ENCODE measurements at regions not wholly inside any gene's neighbourhood (a gene's known extent, or its start where the extent isn't known, plus 50 kb on each side); places are given as distances from the start of the nearest gene placed in this dataset.
"Not testable (repeated sequence)": the region's sequence is repeated elsewhere in the genome, so short reads cannot be mapped to it uniquely, and the experiment has no call there.

- no peak for DNase-seq
Observed at GRCh38 chr14:62429683-62430082, 615.6 kb downstream of the KCNH5 start.

DNA sequence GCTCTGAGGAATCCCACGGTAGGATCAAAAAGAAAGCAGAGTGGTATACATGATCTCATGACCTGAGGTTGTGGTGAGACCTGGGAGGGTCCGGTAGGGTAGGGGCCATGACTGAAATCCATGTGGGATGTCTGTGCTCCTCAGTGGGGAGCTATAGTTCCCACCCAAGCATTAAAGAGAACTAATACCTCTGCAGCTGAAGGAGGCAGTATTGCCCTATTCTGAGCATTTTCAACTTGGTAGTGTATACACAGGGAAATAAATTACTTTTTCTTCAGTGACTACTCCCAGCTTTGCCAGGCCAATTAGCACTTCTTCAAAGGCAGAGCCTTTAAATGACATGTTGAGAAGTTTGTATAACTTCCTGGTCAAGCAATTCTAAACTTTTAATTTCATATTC lies 613.8 kb downstream of the KCNH5 start:
- no peak for DNase-seq

- no peak for DNase-seq
Observed at GRCh38 chr14:62432955-62433354, 612.3 kb downstream of the KCNH5 start.

- peak; percentile 61 for DNase-seq
Observed at GRCh38 chr14:62436261-62436660, 609.0 kb downstream of the KCNH5 start.

DNA sequence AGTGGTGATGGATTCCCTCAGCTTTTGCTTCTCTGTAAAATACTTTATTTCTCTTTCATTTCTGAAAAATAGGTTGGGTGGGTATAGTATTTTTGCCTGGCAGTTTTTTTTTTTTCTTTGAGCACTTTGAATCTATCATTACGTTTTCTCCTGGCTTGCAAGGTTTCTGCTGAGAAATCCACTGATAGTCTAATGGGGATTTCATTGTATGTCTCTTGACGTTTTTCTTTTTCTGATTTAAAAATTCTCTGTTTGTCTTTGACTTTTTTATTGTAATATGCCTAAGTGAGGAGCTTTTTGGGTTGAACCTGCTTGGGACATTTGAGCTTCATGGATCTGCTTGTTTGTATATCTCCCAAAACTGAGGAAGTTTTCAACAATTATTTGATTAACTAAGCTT lies 606.0 kb downstream of the KCNH5 start:
- DNase-seq = no peak

GRCh38 chr14:62443796-62444195 lies 601.5 kb downstream of the KCNH5 start:
- no peak for DNase-seq

- DNase-seq = no peak
Observed at GRCh38 chr14:62445570-62445969, 599.7 kb downstream of the KCNH5 start.

DNA sequence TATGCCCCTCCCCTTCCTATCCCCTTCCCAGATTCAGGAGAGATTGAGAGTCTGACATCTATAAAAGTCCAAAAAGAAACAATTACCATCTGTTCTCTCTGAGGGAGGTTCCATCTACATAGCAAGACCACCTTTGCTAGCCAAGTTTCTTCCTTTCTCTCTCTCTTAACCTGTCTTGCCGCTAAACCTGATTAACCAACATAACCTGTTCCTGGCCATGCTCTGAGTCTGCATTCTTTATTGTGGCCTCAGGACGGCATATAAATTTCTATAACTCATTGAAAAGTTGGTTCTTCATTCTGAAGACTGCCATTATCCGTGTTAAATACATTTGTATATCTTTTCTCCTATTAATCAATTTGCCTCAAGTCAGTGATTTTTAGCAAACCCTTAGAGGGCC lies 594.0 kb downstream of the KCNH5 start:
- DNase-seq = no peak

DNA sequence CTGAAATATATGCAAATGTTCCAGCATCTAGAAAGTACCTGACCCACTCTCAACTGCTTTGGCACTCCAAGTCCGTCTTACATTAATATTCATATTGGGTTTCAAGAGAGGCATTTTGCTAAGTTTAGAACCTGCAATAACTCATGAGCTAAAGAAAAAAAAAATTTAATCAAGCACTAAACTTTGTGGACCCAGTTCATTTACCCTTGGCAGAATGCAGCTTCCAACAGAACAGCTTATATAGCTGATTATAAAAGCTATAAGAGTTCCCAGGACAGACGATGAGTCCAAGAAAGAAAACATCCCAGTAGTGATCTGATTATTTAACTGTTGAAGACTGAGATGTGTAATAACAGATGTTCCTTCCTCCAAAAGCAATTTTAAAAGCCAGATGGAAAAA lies 592.0 kb downstream of the KCNH5 start:
- no peak for DNase-seq

GRCh38 chr14:62455446-62455845 lies 589.8 kb downstream of the KCNH5 start:
- no peak for DNase-seq

GRCh38 chr14:62462988-62463387 lies 582.3 kb downstream of the KCNH5 start:
- no peak for DNase-seq

DNA sequence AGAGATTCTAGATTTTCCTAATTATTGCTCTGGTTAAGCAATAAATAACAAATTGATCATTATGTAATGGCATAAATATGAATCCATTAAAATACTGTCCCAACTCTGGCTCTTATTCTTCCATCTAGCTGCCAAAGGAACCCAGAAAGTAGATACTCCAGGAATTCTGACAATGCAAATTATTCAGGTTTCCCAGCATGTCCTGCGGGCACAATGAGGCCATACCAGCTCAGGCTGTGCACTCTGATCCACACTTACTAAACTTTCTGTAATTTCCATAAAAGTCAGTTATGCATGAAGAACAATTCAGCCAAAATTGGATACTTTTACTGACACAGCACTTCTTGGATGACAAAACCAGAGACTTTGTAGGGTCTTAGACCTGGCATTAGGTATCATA lies 576.3 kb downstream of the KCNH5 start:
- no peak for DNase-seq

- no peak for DNase-seq
Observed at GRCh38 chr14:62470935-62471334, 574.3 kb downstream of the KCNH5 start.

DNA sequence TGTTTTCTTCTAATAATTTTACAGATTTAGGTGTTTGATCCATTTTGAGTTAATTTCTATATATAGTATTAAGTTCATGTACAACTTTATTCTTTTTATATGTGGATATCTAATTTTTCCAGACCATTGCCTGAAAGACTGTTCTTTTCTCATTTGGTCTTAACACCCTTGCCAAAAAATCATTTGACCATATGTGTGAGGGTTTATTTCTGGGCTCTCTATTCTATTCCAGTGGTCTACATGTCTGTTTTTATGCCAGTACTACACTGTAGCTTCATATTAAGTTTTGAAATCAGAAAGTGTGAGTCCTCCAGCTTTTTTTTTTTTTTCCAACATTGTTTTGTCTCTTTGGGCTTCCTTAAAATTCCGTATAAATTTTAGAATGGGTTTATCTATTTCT lies 554.1 kb downstream of the KCNH5 start:
- no peak for DNase-seq

DNA sequence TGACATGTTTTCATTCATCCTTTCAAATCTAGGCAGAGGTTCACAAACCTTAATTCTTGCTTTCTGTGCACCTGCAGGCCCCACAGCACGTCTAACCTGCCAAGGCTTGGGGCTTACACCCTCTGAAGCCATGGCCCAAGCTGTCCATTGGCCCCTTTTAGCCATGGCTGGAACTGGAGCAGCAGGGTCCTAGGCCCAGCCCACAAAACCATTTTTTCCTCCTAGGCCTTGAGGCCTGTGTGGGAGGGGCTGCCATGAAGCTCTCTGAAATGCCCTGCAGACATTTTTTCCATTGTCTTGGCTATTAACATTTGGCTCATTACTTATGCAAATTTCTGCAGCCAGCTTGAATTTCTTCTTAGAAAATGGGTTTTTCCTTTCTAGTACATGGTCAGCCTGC lies 547.5 kb downstream of the KCNH5 start:
- no peak for DNase-seq

DNA sequence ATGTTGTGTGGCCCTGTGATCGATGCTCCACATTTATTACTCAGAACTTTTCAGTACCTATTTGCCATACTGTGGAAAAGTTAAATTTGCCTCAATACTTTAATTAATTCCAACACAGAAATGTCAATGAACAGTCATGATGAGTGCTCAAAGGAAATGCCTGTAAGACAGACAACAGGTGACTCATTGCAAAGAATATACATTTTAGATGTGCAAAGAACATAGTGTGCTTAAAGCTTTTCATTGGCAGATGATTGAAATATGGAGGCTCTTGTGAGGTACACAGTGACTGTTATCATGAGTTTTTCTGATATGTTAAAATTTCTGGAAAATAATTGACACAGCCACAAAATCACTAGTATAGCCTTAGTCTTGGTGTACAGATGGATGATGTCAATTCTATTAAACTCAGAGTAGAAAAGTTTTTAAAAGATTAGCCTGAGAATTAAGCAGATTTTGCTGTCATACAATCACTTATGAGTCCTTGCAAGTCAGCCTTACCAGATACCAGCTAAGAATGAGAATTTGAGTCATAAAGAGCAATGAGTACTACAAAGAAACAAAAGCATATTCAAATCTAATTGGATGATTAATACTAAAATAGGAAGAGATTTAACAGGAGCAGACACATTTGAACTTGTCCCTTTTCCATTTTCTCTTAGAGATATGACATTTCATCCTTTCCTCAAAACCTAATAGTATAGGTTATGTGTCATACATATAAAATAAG lies 544.1 kb downstream of the KCNH5 start:
- DNase-seq = no peak

GRCh38 chr14:62505045-62505444 lies 540.2 kb downstream of the KCNH5 start:
- no peak for DNase-seq

GRCh38 chr14:62521309-62521708 lies 523.9 kb downstream of the KCNH5 start:
- DNase-seq = not testable (repeated sequence)

- no peak for DNase-seq
Observed at GRCh38 chr14:62528296-62528695, 517.0 kb downstream of the KCNH5 start.

GRCh38 chr14:62532181-62532580 lies 513.1 kb downstream of the KCNH5 start:
- no peak for DNase-seq

- no peak for DNase-seq
Observed at GRCh38 chr14:62546862-62547474, 498.3 kb downstream of the KCNH5 start.

GRCh38 chr14:62557416-62557815 lies 487.8 kb downstream of the KCNH5 start:
- no peak for DNase-seq

DNA sequence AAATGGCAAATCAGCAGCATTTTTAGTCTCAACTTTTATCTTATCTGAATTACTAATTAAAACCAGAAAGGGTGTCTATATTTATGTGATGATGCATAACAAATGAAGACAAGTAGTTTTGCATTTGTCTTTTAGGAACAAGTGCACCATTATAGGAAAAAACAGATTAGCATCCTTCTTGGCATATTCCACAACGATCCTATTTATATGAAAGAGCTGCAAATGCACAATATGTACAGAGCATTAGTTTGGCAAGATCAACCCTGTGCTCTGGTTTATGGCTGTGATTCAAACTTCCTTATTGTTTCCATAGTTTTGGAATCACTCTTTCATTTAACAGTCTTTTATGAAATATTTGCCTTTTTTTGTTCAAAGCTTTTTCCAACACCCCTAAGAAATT lies 486.8 kb downstream of the KCNH5 start:
- DNase-seq = no peak

- DNase-seq = no peak
Observed at GRCh38 chr14:62585247-62585646, 460.0 kb downstream of the KCNH5 start.

GRCh38 chr14:62592877-62593276 lies 452.4 kb downstream of the KCNH5 start:
- no peak for DNase-seq

Measured in COR-L47 (cell line).